HG03066 (cell line): ENCODE measurements at regions not wholly inside any gene's neighbourhood (a gene's known extent, or its start where the extent isn't known, plus 50 kb on each side); places are given as distances from the start of the nearest gene placed in this dataset.

Experiments used
- ATAC-seq: cut with Tn5 transposase; IDR thresholded peaks from one replicate; pipeline ENCODE4 v1.9.1; 2021; ENCODE audit warnings: low read depth; ENCODE audit not compliant: unreplicated experiment

GRCh38 chr10:58968389-58968755 lies 208.1 kb upstream of the PHYHIPL start:
- ATAC-seq, result no peak

DNA sequence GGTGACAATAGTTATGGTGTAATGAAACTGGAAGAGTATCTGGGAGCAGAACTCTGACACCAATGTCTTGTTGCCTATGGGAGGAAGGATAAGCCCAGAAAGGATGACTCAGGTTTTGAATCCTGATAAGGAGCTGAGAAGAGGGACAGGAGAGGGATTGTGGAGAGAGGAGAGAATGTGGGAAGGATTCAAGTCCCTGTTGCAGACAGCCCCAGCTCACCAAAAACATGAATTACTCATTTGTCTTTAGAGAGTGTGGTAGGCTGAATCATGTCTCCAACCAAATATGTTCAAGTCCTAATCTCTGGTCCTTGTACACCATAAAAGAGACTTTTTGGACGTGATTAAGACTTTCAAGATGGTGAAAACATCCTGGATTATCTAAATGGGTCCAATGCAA lies 206.9 kb upstream of the PHYHIPL start:
- no peak for ATAC-seq

- no peak for ATAC-seq
Observed at GRCh38 chr10:58970160-58970915, 206.1 kb upstream of the PHYHIPL start.

- ATAC-seq, result no peak
Observed at GRCh38 chr10:58971211-58971610, 205.2 kb upstream of the PHYHIPL start.

GRCh38 chr10:58971796-58972491 lies 204.5 kb upstream of the PHYHIPL start:
- ATAC-seq, result no peak

GRCh38 chr10:58972576-58973234 lies 203.7 kb upstream of the PHYHIPL start:
- no peak for ATAC-seq

DNA sequence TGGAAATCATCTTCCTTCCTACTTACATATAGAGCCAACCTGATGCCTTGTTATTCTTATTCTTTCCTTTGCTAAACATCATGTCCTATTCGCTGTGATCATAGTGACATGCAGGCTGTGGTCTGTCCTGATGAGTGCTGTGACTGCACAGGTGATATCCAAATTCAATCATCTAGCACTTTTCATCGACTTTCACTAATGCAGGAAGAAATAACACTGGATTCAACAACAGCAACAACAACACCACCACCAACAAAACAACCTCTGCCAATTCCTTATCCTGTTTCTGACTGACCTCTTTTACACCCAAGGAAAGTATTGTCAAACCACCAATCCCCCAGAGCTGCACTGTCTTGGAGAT lies 203.2 kb upstream of the PHYHIPL start:
- ATAC-seq, result no peak

DNA sequence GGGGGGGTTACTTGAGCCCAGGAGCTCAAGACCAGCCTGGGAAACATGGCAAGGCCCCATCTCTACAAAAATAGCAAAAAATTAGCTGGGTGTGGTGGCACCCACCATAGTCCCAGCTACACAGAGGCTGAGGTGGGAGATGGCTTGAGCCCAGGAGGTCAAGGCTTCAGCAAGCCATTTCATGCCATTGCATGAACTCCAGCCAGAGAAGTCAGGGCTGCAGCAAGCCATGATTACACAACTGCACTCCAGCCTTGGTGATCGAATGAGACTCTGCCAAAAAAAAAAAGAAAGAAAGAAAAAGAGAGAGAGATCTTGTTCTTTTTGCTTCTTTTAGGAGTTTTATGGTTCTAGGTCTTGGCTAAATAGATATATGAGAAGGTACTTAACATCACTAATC lies 200.2 kb upstream of the PHYHIPL start:
- ATAC-seq, result no peak

DNA sequence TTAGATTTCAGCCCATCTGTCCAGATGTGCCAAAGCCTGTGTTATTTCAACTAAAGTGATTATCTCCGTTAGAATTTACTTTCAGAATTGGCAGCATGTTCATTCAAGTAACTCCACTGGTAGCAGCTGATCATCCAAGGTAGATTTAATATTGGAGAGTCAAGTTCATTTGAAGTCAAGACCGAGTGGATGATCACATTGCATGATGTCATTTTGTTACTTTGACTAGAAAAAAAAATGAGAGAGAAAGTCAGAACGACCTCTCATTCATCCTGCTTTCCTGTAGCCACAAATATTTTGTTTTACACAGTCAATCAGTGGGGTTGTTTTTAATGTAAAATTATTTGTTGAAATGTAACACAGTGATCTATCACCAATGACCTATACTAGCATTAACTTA lies 196.7 kb upstream of the PHYHIPL start:
- no peak for ATAC-seq

DNA sequence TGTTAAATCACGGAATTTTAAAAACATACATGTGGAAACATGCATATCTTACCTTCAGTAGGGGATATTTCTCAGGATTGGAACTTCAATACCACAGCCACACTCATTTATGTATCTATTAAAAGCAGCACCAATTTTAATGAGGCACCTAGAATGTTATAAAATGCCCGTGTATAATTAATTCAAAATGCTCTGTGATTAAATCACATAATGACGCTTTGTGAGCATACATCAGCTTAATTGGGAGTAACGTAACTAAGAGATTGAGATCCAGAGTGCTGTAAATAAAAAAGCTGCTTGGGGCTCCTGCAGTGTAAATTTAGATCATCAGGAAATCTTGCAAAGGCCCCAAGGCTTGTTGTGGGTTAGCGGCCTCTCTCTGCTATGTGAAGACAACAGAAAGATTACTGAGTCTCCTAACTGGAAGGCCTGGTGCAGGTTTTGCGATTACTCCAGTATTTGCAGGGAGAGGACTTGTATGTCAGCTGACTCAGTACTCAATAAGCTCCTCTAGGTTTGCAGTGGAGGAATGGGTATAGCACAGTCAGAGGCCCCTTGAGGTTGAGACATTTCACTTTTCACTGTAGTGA lies 195.5 kb upstream of the PHYHIPL start:
- no peak for ATAC-seq

- no peak for ATAC-seq
Observed at GRCh38 chr10:58981846-58982245, 194.6 kb upstream of the PHYHIPL start.

GRCh38 chr10:58982470-58983239 lies 193.8 kb upstream of the PHYHIPL start:
- no peak for ATAC-seq

DNA sequence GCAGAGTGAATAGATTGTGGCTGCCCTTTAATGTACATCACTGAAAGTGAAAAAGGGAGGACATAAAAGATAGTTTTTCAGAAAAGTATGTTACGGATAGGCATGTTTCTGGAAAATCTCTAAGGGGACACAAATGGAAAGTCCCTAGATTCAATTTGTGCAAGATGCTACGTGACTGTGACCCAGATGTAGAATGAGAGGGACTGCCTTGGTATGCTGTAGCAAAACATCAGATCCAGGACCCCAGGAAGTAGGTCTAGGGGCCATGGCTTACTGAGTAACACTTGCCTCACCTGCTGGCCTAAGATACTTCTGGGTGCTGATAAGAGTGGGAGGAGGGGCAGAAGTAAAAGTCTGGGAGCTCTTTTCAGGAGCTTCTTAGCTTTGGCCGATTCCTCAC lies 191.2 kb upstream of the PHYHIPL start:
- ATAC-seq, result no peak

DNA sequence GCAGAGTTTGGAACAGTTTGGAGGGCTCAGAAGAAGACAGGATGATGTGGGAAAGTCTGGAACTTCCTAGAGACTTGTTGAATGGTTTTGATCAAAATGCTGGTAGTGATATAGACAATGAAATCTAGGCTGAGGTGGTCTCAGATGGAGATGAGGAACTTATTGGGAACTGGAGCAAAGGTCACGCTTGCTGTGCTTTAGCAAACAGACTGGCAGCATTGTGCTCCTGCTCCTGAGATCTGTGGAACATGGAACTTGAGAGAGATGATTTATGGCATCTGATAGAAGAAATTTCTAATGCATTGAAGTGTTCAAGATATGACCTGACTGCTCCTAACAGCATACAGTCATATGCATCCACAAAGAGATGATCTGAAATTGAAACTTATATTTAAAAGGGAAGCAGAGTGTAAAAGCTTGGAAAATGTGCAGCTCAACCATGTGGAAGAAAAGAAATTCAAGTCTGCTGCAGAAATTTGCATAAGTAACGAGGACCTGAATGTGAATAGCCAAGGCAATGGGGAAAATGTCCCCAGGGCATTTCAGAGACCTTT lies 186.9 kb upstream of the PHYHIPL start:
- ATAC-seq, result no peak

- no peak for ATAC-seq
Observed at GRCh38 chr10:58990693-58991092, 185.8 kb upstream of the PHYHIPL start.

- no peak for ATAC-seq
Observed at GRCh38 chr10:58991856-58992255, 184.6 kb upstream of the PHYHIPL start.

DNA sequence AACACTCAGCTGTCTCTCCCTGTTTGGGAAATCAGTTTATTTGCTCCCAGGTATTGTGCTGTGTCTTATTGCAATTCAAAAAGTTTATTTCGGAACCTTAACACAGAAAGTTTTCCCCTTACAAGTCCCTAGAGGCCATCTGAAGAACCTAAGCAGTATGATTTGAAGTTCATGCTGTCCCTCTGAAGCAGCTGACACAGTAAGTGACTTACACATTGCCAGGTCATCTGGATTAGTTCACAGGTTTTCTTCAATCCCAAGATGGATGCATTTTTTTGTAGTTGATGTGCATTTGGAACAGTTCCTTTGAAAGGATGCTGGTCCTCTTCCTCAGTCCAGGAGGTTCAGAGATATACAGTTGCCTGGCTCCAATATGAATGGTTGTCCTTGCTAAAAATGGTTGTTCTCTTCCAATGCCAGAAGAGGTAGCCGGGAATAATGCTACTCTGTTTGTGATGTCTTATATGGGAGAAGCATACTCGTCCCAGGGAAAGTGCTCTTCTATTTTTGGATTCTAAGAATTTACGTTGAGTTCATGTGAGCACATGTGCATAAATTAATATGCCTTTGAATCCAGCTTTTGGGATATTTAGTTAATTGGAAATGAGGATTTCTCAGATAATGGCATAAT lies 183.5 kb upstream of the PHYHIPL start:
- no peak for ATAC-seq

GRCh38 chr10:58993480-58994221 lies 182.8 kb upstream of the PHYHIPL start:
- peak; percentile 82 for ATAC-seq
